ENCODE measurements at regions not wholly inside any gene's neighbourhood (a gene's known extent, or its start where the extent isn't known, plus 50 kb on each side); places are given as distances from the start of the nearest gene placed in this dataset.

DNA sequence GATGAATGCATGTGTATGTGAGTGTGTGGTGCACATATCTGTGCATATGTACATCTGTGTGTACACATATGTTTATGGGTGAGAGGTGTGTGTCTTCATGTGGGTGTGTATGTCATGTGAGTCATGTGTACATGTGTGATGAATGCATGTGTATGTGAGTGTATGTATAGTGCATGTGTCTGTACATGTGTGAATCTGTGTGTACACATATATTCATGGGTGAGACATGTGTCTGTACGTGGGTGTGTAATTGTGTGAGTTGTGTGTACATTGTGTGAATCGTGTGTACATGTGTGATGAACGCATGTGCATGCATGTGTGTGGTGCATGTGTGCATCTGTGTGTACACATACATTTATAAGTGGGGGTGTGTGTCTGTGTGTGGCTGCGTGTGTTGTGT lies 146.9 kb upstream of the TMEM132C start:
- H2AFZ ChIP-seq (ENCODE audit: low read length) = no peak overlapping the region
- H4K20me1 ChIP-seq (replicated peaks in 1 of 2; ENCODE audit: control insufficient read depth in 1 of 2, insufficient read depth in 2 of 2, low read length in 2 of 2) = no peaks in the 10 kb centered on the region
- FAIRE-seq = peak; percentile 39
- H2BK15ac ChIP-seq (ENCODE audit: low read length) = no peak overlapping the region
- no peak overlapping the region for H3K27ac ChIP-seq (ENCODE audit: low read depth, low read length)
- no peaks in the 10 kb centered on the region for H3K4me1 ChIP-seq (replicated peaks in 1 of 4; ENCODE audit: control insufficient read depth in 3 of 4, insufficient read depth in 4 of 4, low read length in 3 of 4)
- no peak overlapping the region for H3K56ac ChIP-seq (replicated peaks; ENCODE audit: insufficient read length, low read depth, low read length)
- no peak overlapping the region for H4K8ac ChIP-seq (ENCODE audit: extremely low read depth, insufficient read depth, low read length)
- no peak overlapping the region for H4K5ac ChIP-seq (ENCODE audit: insufficient read length, low read depth, low read length)
- no peak overlapping the region for H3K4me2 ChIP-seq (ENCODE audit: insufficient read depth in 1 of 2, low read depth in 2 of 2, low read length in 2 of 2)
- CTCF ChIA-PET (ENCODE audit: partially characterized antibody) = no interaction called here
- H2BK5ac ChIP-seq (ENCODE audit: low read depth, low read length) = no peak overlapping the region
- POLR2A ChIA-PET (ENCODE audit: partially characterized antibody) = no interaction called here
- H4K91ac ChIP-seq (replicated peaks; ENCODE audit: insufficient read length, low read length) = no peak overlapping the region
- no peak overlapping the region for H3K18ac ChIP-seq (ENCODE audit: extremely low read depth, low read length)
- no peaks in the 10 kb centered on the region for H3K79me2 ChIP-seq (ENCODE audit: control insufficient read depth in 1 of 2, insufficient read depth in 2 of 2, low read length in 2 of 2)
- no peak overlapping the region for H3K4ac ChIP-seq (replicated peaks; ENCODE audit: insufficient read length, low read depth, low read length)
- no peak overlapping the region for H3K9ac ChIP-seq (replicated peaks in 1 of 4; ENCODE audit: extremely low read depth in 1 of 4, low read depth in 3 of 4, low read length in 3 of 4)
- H3K14ac ChIP-seq (ENCODE audit: insufficient read length) = no peak overlapping the region
- peaks cover 2% of the 10 kb centered on the region; the same call in 1 of the 2 replicates for H3K23me2 ChIP-seq (ENCODE audit: low read depth, low read length)
- H2BK120ac ChIP-seq (replicated peaks; ENCODE audit: low read depth, low read length) = no peak overlapping the region
- H2AK5ac ChIP-seq (ENCODE audit: low read depth, low read length) = no peak overlapping the region
- no peaks in the 10 kb centered on the region; a peak in 1 of 7 replicates for H3K27me3 ChIP-seq (replicated peaks in 1 of 4; ENCODE audit: control insufficient read depth in 3 of 4, extremely low read depth in 1 of 4, insufficient read depth in 3 of 4, low read length in 3 of 4)
- no peaks in the 10 kb centered on the region for H3K79me1 ChIP-seq (ENCODE audit: low read depth, low read length)
- 0 out of 4 replicates have a peak, but pooled peaks cover 0 to 6% of the 10 kb centered on the region in 2 experiments for H3K9me3 ChIP-seq (ENCODE audit: insufficient read depth in 2 of 2, low read depth in 1 of 2, low read length in 1 of 2)
- DNase-seq (ENCODE audit: low read depth in 1 of 2, low spot score in 2 of 2) = no peak
- H2BK20ac ChIP-seq (ENCODE audit: low read length) = no peak overlapping the region
- no peak overlapping the region for H3K4me3 ChIP-seq (ENCODE audit: extremely low read depth in 1 of 4, insufficient read depth in 2 of 4, low read depth in 3 of 4, low read length in 4 of 4)
- H3K23ac ChIP-seq (ENCODE audit: insufficient read length) = no peak overlapping the region
- H2BK12ac ChIP-seq (ENCODE audit: low read depth, low read length) = no peak overlapping the region
- 92% methylated on average over 4 of the region's 4 CpGs; no CpG with 5 or more reads in 1 of the 2 experiments for WGBS, 2 experiments (ENCODE audit: extremely low coverage in 1 of 2, insufficient coverage in 1 of 2, insufficient read length in 1 of 2, insufficient replicate concordance in 2 of 2, low coverage in 1 of 2, low lambda C conversion rate in 2 of 2, missing lambda C conversion rate in 1 of 2)
- peaks cover 0 to 3% (median 0%) of the 10 kb centered on the region in 4 experiments; a peak in 1 of 8 replicates for H3K36me3 ChIP-seq (ENCODE audit: control insufficient read depth in 2 of 4, insufficient read depth in 4 of 4, low read length in 3 of 4)
- TF ChIP-seq EZH2 (IDR thresholded peaks at IDR 0.05; ENCODE audit: low read depth, low read length, severe bottlenecking) (no peak), HDAC2 (IDR thresholded peaks at IDR 0.05; ENCODE audit: borderline replicate concordance in 1 of 2, low read depth in 2 of 2, low read length in 2 of 2) (no peak), CEBPB (IDR thresholded peaks at IDR 0.05; ENCODE audit: low read depth, low read length) (no peak), CTBP2 (IDR thresholded peaks at IDR 0.05; ENCODE audit: borderline replicate concordance, insufficient read depth, insufficient read length, low read length) (no peak), NRF1 (IDR thresholded peaks at IDR 0.05; ENCODE audit: low read depth, low read length) (no peak), HDAC6 (IDR thresholded peaks at IDR 0.05; ENCODE audit: low read depth, low read length) (no peak), FOSL1 (IDR thresholded peaks at IDR 0.05; ENCODE audit: insufficient read depth, low read depth, low read length) (no peak), KDM1A (IDR thresholded peaks at IDR 0.05; ENCODE audit: borderline replicate concordance, low read length) (no peak), SIX5 (IDR thresholded peaks at IDR 0.05; ENCODE audit: low read depth, low read length) (no peak), E2F6 (IDR thresholded peaks at IDR 0.05) (no peak)
- TF ChIP-seq, protein P1, sequence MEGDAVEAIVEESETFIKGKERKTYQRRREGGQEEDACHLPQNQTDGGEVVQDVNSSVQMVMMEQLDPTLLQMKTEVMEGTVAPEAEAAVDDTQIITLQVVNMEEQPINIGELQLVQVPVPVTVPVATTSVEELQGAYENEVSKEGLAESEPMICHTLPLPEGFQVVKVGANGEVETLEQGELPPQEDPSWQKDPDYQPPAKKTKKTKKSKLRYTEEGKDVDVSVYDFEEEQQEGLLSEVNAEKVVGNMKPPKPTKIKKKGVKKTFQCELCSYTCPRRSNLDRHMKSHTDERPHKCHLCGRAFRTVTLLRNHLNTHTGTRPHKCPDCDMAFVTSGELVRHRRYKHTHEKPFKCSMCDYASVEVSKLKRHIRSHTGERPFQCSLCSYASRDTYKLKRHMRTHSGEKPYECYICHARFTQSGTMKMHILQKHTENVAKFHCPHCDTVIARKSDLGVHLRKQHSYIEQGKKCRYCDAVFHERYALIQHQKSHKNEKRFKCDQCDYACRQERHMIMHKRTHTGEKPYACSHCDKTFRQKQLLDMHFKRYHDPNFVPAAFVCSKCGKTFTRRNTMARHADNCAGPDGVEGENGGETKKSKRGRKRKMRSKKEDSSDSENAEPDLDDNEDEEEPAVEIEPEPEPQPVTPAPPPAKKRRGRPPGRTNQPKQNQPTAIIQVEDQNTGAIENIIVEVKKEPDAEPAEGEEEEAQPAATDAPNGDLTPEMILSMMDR (IDR thresholded peaks at IDR 0.05; ENCODE audit: control extremely low read depth in 1 of 3, insufficient read depth in 1 of 3, low read depth in 1 of 3, low read length in 3 of 3) = no peak
